Brain microvascular endothelial cell (primary cell): ENCODE measurements at regions not wholly inside any gene's neighbourhood (a gene's known extent, or its start where the extent isn't known, plus 50 kb on each side); places are given as distances from the start of the nearest gene placed in this dataset.

Experiments used
- DNase-seq: peaks from one replicate; pipeline ENCODE4 v3.0.0-alpha.2; 2020
- H3K27ac ChIP-seq: fragments of 250-450 bp; sonication (Bioruptor Pico); 2 replicates; pipeline ENCODE4 v1.5.1; 2020; ENCODE audit warnings: mild to moderate bottlenecking, moderate library complexity
- H3K27me3 ChIP-seq: fragments of 250-450 bp; sonication (Bioruptor Pico); replicated peaks from 2 replicates; pipeline ENCODE4 v1.5.1; 2020; ENCODE audit warnings: mild to moderate bottlenecking
- H3K36me3 ChIP-seq: fragments of 250-450 bp; sonication (Bioruptor Pico); replicated peaks from 2 replicates; pipeline ENCODE4 v1.5.1; 2020; ENCODE audit warnings: mild to moderate bottlenecking
- H3K4me3 ChIP-seq: 2 replicates; pipeline ENCODE4 v1.5.1; 2011; ENCODE audit warnings: low read depth, mild to moderate bottlenecking, control low read depth, low read length, moderate library complexity
- in situ Hi-C: cut with HindIII; loops from 2 replicates; pipeline ENCODE4 v1.10.0; 2017; ENCODE audit warnings: low sequenced_read_pairs, low pct_ligation_motif_present
- TF ChIP-seq, protein P1 (sequence below): IDR thresholded peaks from 2 replicates; pipeline ENCODE4 v1.5.1; 2011; ENCODE audit warnings: low read depth, mild to moderate bottlenecking, moderate library complexity, low read length, control low read depth, inconsistent platforms; ENCODE audit errors: missing control alignments

DNA sequence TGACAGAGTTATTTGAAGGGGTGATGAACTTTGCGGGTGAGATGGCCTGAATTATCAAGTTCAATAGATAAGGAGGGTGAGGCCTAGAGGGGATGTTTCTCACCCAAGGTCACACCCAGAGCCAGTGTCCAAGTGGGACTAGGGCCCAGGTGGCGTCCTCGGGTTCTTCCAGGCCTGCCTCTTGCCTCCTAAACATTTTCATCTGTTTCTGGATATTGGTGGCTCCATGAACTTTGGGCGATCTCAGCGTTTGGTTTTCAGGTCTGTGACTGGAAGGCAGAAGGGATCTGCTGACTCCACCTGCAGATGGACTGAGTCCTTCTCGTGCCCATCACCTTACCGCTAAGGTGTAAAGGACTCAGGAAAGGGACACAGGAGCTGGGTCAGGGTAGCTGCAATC lies 137.3 kb downstream of the DDX1 start:
- no peaks in the 10 kb centered on the region for H3K36me3 ChIP-seq
- H3K27ac ChIP-seq = no peak overlapping the region
- H3K27me3 ChIP-seq = peaks cover 6% of the 10 kb centered on the region
- no peak for DNase-seq
- TF ChIP-seq, protein P1, sequence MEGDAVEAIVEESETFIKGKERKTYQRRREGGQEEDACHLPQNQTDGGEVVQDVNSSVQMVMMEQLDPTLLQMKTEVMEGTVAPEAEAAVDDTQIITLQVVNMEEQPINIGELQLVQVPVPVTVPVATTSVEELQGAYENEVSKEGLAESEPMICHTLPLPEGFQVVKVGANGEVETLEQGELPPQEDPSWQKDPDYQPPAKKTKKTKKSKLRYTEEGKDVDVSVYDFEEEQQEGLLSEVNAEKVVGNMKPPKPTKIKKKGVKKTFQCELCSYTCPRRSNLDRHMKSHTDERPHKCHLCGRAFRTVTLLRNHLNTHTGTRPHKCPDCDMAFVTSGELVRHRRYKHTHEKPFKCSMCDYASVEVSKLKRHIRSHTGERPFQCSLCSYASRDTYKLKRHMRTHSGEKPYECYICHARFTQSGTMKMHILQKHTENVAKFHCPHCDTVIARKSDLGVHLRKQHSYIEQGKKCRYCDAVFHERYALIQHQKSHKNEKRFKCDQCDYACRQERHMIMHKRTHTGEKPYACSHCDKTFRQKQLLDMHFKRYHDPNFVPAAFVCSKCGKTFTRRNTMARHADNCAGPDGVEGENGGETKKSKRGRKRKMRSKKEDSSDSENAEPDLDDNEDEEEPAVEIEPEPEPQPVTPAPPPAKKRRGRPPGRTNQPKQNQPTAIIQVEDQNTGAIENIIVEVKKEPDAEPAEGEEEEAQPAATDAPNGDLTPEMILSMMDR = no peak
- in situ Hi-C loops = no loop called here
- H3K4me3 ChIP-seq = no peak overlapping the region

DNA sequence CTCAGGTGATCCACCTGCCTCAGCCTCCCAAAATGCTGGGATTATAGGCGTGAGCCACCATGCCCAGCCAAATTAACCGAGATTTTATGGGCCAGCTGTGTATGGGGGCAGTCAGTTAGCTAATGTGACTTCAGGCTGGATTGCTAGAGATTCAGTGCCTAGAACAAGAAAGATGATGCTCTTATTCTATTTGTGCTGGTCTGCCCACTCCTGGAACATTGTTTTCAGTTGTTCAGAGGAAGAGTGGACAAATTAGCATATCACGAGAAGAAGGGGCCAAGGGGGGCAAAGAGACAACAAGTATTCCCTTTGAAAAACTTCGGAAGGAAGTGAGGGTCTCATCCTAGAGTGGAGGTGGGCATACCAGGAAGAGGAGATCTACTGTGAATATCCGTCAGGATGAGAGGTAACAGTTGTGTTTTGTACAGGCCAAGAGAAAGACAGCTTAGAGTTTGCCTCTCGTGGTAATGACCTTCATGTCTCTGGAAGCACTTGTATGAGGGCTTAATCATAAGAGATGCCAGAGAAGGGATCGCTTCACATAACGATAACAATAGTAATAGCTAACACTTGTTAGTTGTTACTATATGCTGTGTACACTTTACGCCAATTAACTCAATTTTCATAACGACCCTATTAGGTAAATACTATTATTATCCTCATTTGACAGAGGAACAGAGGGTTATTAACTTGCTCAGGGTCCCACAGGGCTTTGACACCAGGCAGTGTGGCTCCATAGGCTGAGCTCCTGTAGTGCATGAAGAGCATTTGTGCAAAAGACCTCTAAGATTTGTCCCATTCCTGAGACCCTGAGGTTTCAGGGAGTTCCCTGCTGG lies 138.3 kb downstream of the DDX1 start:
- H3K4me3 ChIP-seq = no peak overlapping the region
- peaks cover 11% of the 10 kb centered on the region for H3K27me3 ChIP-seq
- no peaks in the 10 kb centered on the region for H3K36me3 ChIP-seq
- no peak for DNase-seq
- in situ Hi-C loops = no loop called here
- H3K27ac ChIP-seq = no peak overlapping the region
- TF ChIP-seq, protein P1 = no peak

DNA sequence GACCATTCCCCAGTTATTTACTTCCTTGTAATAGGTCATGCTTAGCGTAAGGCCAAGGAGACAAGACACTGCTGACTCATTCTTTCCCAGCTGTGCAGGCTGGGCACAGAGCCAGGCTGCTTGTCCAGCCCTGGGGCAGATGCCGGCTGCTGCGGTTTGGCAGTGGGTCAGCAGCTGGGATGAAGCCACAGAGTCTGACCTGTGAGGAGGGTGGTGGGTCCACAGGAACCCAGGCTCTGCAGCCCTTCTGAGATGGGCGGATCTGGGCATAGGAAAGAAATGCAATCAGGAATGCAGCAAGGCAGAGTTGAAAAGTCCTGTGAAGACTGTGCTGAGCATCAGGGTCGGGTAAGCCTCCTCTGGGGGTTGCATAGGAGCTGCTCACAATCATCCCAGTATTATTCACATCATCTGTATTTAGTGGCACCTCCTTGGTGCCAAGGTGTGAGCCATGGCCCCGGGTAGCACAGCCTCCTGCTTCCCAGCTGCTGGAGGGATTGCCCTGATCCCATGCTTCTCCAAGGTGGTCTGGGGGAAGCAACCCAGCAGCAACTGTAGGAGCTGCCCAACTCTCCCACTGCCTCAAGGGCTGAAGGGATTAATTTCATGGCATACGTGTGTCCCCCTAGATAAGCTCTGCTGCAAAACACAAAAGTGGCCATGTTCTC lies 139.0 kb downstream of the DDX1 start:
- Histone ChIP-seq H3K27me3 (peaks cover 11% of the 10 kb centered on the region), H3K4me3 (no peak overlapping the region), H3K36me3 (no peaks in the 10 kb centered on the region), H3K27ac (no peak overlapping the region)
- DNase-seq = peak; percentile 93
- in situ Hi-C loops = no loop called here
- TF ChIP-seq, protein P1 = no peak

DNA sequence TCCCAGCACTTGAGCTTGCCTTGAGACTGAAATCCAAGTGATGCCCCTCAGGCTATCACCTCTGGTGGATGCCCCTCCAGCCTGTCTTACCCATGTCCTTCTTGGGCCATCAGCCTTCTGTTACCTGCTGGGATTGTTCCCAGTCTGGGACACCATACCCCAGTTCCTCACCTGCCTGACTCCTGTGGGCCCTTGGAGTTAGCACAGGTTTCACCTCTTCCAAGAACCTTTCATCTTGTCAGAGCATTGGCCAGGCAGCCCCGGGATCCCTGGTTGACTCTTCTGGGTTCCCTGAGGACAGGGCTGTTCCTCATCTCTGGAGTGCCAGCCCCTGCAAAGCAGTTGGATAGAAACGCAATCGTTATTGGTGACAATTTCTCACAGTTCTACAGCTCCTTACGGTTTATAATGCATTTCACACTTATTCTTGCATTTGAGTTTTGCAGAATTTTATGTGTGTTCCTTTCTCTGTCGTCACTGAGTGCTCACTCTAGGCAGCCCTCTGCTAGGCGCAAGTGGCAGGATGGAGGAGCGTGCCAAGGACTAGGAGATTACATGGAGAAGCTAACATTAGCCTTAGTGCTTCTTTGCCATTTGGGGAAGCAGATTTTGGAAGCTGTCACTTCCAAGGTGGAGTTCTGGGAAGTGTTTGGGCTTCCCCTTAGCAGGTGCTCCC lies 139.7 kb downstream of the DDX1 start:
- in situ Hi-C loops = no loop called here
- Histone ChIP-seq H3K27ac (no peak overlapping the region), H3K36me3 (no peaks in the 10 kb centered on the region), H3K4me3 (no peak overlapping the region), H3K27me3 (peaks cover 11% of the 10 kb centered on the region)
- TF ChIP-seq, protein P1 = no peak
- no peak for DNase-seq

DNA sequence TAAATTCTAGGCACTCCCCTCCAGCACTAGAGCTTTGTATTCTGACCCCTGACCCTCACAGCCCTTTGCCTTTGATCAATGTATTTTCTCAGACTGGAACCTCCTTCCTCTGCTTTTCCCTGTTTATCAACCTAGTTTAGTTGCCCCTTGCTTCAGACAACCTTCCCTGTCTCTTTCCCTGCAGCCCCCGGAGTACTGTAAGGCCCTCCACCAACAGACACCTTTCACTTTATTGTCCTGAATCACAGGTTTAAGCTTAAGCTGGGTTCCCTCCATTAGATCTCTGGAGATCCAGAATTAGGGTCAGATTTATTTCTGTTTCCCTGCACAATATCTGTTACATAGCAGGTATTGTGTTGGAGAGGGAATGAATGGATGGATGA lies 140.2 kb downstream of the DDX1 start:
- DNase-seq = no peak
- in situ Hi-C loops = no loop called here
- TF ChIP-seq, protein P1 = no peak

More for the DNA sequence above, 140.2 kb downstream of the DDX1 start:
- Histone ChIP-seq H3K27ac (no peak overlapping the region), H3K36me3 (no peaks in the 10 kb centered on the region), H3K27me3 (peaks cover 11% of the 10 kb centered on the region), H3K4me3 (no peak overlapping the region)
